SK-N-SH (cell line): ENCODE measurements at regions not wholly inside any gene's neighbourhood (a gene's known extent, or its start where the extent isn't known, plus 50 kb on each side); places are given as distances from the start of the nearest gene placed in this dataset.

Source experiments
- CTCF ChIA-PET: fragments of 300-600, 350-600 bp; formaldehyde crosslinking; extraction: SDS; loops from one replicate; lab custom pipeline; 2021; lab: Yijun Ruan, JAX
- POLR2A ChIA-PET: fragments of 350-600 bp; sonication (Branson Sonifier 250); formaldehyde crosslinking; extraction: SDS; loops from one replicate; lab custom pipeline; 2020; ENCODE audit warnings: antibody characterized with exemption, inconsistent platforms; lab: Yijun Ruan, JAX
- DNase-seq: peaks from one replicate; pipeline ENCODE4 v3.0.0; 2012
- H2AFZ ChIP-seq: fragments of 200-600 bp; sonication (generic); 2 replicates; pipeline ENCODE4 v1.8.1; 2016; ENCODE audit warnings: antibody characterized with exemption, mild to moderate bottlenecking, low read depth
- H3F3A ChIP-seq: fragments of 200-600 bp; sonication (generic); replicated peaks from 2 replicates; pipeline ENCODE3; 2016; ENCODE audit warnings: antibody characterized with exemption, mild to moderate bottlenecking; ENCODE audit not compliant: insufficient read depth
- H3K27ac ChIP-seq, 2 experiments: fragments of 200-500 bp in 1 of 2; fragments of 200-600 bp in 1 of 2; sonication (Bioruptor generic) in 1 of 2; sonication (generic), shearing (Covaris generic) in 1 of 2; 2 replicates each; pipeline versions ENCODE4 v1.5.1 to v1.6.1; 2014 to 2016; ENCODE audit warnings: low read depth in 2 of 2, inconsistent platforms in 1 of 2, low read length in 1 of 2, mild to moderate bottlenecking in 1 of 2, mixed read lengths in 1 of 2
- H3K27me3 ChIP-seq: fragments of 200-600 bp; sonication (generic), shearing (Covaris generic); 2 replicates; pipeline ENCODE4 v1.6.1; 2016; ENCODE audit warnings: mixed run types; ENCODE audit not compliant: insufficient read depth
- H3K36me3 ChIP-seq, 2 experiments: fragments of 200-500 bp in 1 of 2; fragments of 200-600 bp in 1 of 2; sonication (Bioruptor generic) in 1 of 2; sonication (generic) in 1 of 2; replicated peaks in 1 of 2; 2 replicates each; pipeline versions ENCODE3 to v1.5.1; 2014 to 2016; ENCODE audit warnings: low read length in 1 of 2, mild to moderate bottlenecking in 1 of 2; ENCODE audit not compliant: insufficient read depth in 2 of 2, control insufficient read depth in 1 of 2
- H3K4me1 ChIP-seq, 2 experiments: fragments of 200-500 bp in 1 of 2; fragments of 200-600 bp in 1 of 2; sonication (Bioruptor generic) in 1 of 2; sonication (generic), shearing (Covaris generic) in 1 of 2; 2 replicates each; pipeline versions ENCODE4 v1.5.1 to v1.6.1; 2014 to 2016; ENCODE audit warnings: low read depth in 1 of 2, low read length in 1 of 2, mixed run types in 1 of 2; ENCODE audit not compliant: insufficient read depth in 2 of 2, control insufficient read depth in 1 of 2
- H3K4me2 ChIP-seq: fragments of 200-600 bp; sonication (generic), shearing (Covaris generic); 2 replicates; pipeline ENCODE4 v1.6.1; 2017; ENCODE audit warnings: mixed run types
- H3K4me3 ChIP-seq, 2 experiments: fragments of 200-500 bp in 1 of 2; fragments of 200-600 bp in 1 of 2; sonication (Bioruptor generic) in 1 of 2; sonication (generic), shearing (Covaris generic) in 1 of 2; 2 replicates each; pipeline versions ENCODE4 v1.5.1 to v1.8.1; 2014 to 2016; ENCODE audit warnings: low read depth in 2 of 2, inconsistent platforms in 1 of 2, low read length in 1 of 2, mild to moderate bottlenecking in 1 of 2, mixed read lengths in 1 of 2, moderate library complexity in 1 of 2
- H3K79me2 ChIP-seq: fragments of 200-600 bp; sonication (generic); 2 replicates; pipeline ENCODE4 v1.8.1; 2017; ENCODE audit warnings: mild to moderate bottlenecking; ENCODE audit not compliant: insufficient read depth
- H3K9ac ChIP-seq: fragments of 200-600 bp; sonication (generic); 2 replicates; pipeline ENCODE4 v1.6.1; 2017; ENCODE audit warnings: mixed run types
- H3K9me2 ChIP-seq: fragments of 200-600 bp; sonication (generic); 2 replicates; pipeline ENCODE4 v1.6.1; 2017; ENCODE audit warnings: mixed run types
- H3K9me3 ChIP-seq: fragments of 200-600 bp; sonication (generic); 2 replicates; pipeline ENCODE4 v1.6.1; 2017; ENCODE audit warnings: mixed run types, mild to moderate bottlenecking, moderate library complexity
- H4K20me1 ChIP-seq: fragments of 200-600 bp; sonication (generic); 2 replicates; pipeline ENCODE4 v1.6.1; 2017; ENCODE audit warnings: mild to moderate bottlenecking, mixed run types; ENCODE audit not compliant: insufficient read depth
- CHD2 ChIP-seq: fragments of 150-350 bp; IDR thresholded peaks from 2 replicates; pipeline ENCODE4 v1.6.1; 2018; ENCODE audit warnings: low read length; ENCODE audit not compliant: partially characterized antibody
- EP300 ChIP-seq, 2 experiments: IDR thresholded peaks; 2 replicates each; pipeline versions ENCODE4 v1.4.0 to v1.6.1; 2012; ENCODE audit warnings: borderline replicate concordance in 1 of 2, low read depth in 1 of 2, low read length in 1 of 2
- EZH2phosphoT487 ChIP-seq: fragments of 200-600 bp; sonication (generic); IDR thresholded peaks from 2 replicates; pipeline ENCODE4 v1.6.1; 2017; ENCODE audit warnings: low read depth, mixed run types, mild to moderate bottlenecking, antibody characterized with exemption, moderate library complexity, borderline replicate concordance
- FOSL2 ChIP-seq: IDR thresholded peaks from 2 replicates; pipeline ENCODE4 v1.4.0; 2012; ENCODE audit warnings: low read depth, mild to moderate bottlenecking, moderate library complexity, borderline replicate concordance
- FOXJ3 ChIP-seq: sonication (generic); formaldehyde crosslinking; IDR thresholded peaks from 2 replicates; pipeline ENCODE4 v1.5.1; 2020; ENCODE audit warnings: mild to moderate bottlenecking, missing genetic modification reagents
- GATA2 ChIP-seq: sonication (generic); formaldehyde crosslinking; IDR thresholded peaks from 2 replicates; pipeline ENCODE4 v1.5.0; 2020; ENCODE audit warnings: mild to moderate bottlenecking, missing genetic modification reagents
- MEF2A ChIP-seq: IDR thresholded peaks from 2 replicates; pipeline ENCODE4 v1.4.0; 2012; ENCODE audit warnings: low read depth, borderline replicate concordance
- MXI1 ChIP-seq: IDR thresholded peaks from 2 replicates; pipeline ENCODE4 v1.6.1; 2012; ENCODE audit warnings: mild to moderate bottlenecking, low read depth, low read length, improper control_type of control experiment
- NRF1 ChIP-seq: IDR thresholded peaks from 2 replicates; pipeline ENCODE4 v1.6.1; 2012; ENCODE audit warnings: low read depth, mild to moderate bottlenecking, low read length
- POLR2AphosphoS5 ChIP-seq: IDR thresholded peaks from 2 replicates; pipeline ENCODE4 v1.6.1; 2012; ENCODE audit warnings: low read depth, low read length
- RAD21 ChIP-seq: IDR thresholded peaks from 2 replicates; pipeline ENCODE4 v1.6.1; 2012; ENCODE audit warnings: mild to moderate bottlenecking, low read length
- RCOR1 ChIP-seq: fragments of 150-350 bp; IDR thresholded peaks from 2 replicates; pipeline ENCODE4 v1.6.1; 2017; ENCODE audit warnings: antibody characterized with exemption, low read length
- REST ChIP-seq: IDR thresholded peaks from 2 replicates; pipeline ENCODE4 v1.6.1; 2012; ENCODE audit warnings: mild to moderate bottlenecking, low read depth, low read length, moderate library complexity
- RFX5 ChIP-seq: IDR thresholded peaks from 2 replicates; pipeline ENCODE4 v1.6.1; 2012; ENCODE audit warnings: mild to moderate bottlenecking, improper control_type of control experiment, low read length
- SMC3 ChIP-seq: IDR thresholded peaks from 2 replicates; pipeline ENCODE4 v1.6.1; 2012; ENCODE audit warnings: low read depth, low read length, improper control_type of control experiment
- TAF1 ChIP-seq: IDR thresholded peaks from 2 replicates; pipeline ENCODE4 v1.6.1; 2012; ENCODE audit warnings: low read depth, mild to moderate bottlenecking, low read length, moderate library complexity, borderline replicate concordance
- TCF12 ChIP-seq: IDR thresholded peaks from 2 replicates; pipeline ENCODE4 v1.4.0; 2012
- TEAD4 ChIP-seq: IDR thresholded peaks from 2 replicates; pipeline ENCODE4 v1.4.0; 2012; ENCODE audit warnings: mild to moderate bottlenecking, borderline replicate concordance; ENCODE audit not compliant: insufficient read depth
- WGBS: methylation state at CpG from one replicate; pipeline ENCODE4 v1.1.6; 2017; ENCODE audit warnings: low lambda C conversion rate; 5-methylcytosine and 5-hydroxymethylcytosine counted together
- TF ChIP-seq, protein P1 (sequence below): IDR thresholded peaks from 2 replicates; pipeline ENCODE4 v1.4.0; 2012; ENCODE audit warnings: low read depth, borderline replicate concordance

- ChIA-PET POLR2A (no interaction called here), CTCF (interaction anchor here (0.6 kb wide), 1 partner anchor 113 kb away, joined by 3 read pairs; no protein-coding TSS in a partner anchor)
- no peak for DNase-seq
- Histone ChIP-seq H3K79me2 (no peaks in the 10 kb centered on the region), H3K9me3 (no peaks in the 10 kb centered on the region), H3K4me3 (no peak overlapping the region), H3K9me2 (no peaks in the 10 kb centered on the region), H3K9ac (no peak overlapping the region), H3K4me1 (peaks cover 7 to 22% of the 10 kb centered on the region in 2 experiments), H4K20me1 (no peaks in the 10 kb centered on the region), H3F3A (peaks cover 17% of the 10 kb centered on the region), H3K4me2 (no peak overlapping the region), H3K27ac (peak overlapping the region in 1 of 2 experiments; percentile 96; a peak in 1 of 4 replicates), H3K36me3 (no peaks in the 10 kb centered on the region), H3K27me3 (no peaks in the 10 kb centered on the region), H2AFZ (no peak overlapping the region)
- TF ChIP-seq REST (no peak), EP300 (IDR thresholded peaks at IDR 0.05; ENCODE audit: borderline replicate concordance in 1 of 2, low read depth in 1 of 2, low read length in 1 of 2) (no peak), FOXJ3 (CRISPR knock-in tag) (no peak), MXI1 (no peak), RAD21 (no peak), CHD2 (no peak), EZH2phosphoT487 (no peak), NRF1 (no peak), POLR2AphosphoS5 (no peak), TAF1 (no peak)
- TF ChIP-seq, protein P1, sequence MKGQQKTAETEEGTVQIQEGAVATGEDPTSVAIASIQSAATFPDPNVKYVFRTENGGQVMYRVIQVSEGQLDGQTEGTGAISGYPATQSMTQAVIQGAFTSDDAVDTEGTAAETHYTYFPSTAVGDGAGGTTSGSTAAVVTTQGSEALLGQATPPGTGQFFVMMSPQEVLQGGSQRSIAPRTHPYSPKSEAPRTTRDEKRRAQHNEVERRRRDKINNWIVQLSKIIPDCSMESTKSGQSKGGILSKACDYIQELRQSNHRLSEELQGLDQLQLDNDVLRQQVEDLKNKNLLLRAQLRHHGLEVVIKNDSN: no peak
- 85% methylated on average over 3 of the region's 3 CpGs for WGBS
Observed at GRCh38 chr2:12817870-12818269, 101.1 kb downstream of the TRIB2 start.

DNA sequence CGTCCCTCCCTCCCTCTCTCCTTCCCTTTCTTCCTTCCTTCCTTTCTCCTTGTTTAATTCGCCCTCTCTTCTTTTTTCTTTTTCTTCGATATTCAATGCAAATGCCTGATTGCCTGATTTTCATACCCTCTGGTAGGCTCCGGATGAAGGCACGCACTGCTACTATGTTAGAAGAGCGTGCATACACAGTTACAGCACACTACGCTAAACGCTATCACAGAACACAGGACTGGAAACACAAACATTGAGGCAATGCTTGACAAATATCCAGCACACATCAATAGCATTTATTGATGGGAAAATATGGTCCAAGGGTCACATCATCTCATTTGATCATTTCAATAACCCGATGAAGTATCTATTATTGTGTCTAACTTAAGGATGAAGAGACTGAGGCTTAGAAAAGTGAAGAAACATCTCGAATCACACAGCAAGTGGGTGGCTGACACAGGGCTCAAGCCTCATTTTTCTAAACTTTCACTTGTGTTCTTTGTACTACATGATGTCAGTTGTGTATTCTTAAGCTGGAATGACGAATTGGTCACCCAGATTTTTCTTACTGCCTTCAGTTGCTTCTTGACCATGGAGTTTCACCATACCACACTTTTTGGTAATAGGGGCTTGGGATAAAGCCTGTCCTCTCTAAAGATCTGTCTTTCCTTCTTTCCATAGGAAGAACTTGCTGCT, 101.8 kb downstream of the TRIB2 start:
- peak overlapping the region; percentile 31; the same call in 1 of the 2 replicates for H3K9ac ChIP-seq
- CTCF ChIA-PET: interaction anchor here (0.6 to 1.2 kb wide), 3 partner anchors 15 to 112 kb away, joined by 3 read pairs; no protein-coding TSS in a partner anchor
- H3K4me2 ChIP-seq: peak overlapping the region; percentile 44; the same call in 1 of the 2 replicates
- no peaks in the 10 kb centered on the region for H3K9me2 ChIP-seq
- peaks cover 17% of the 10 kb centered on the region for H3F3A ChIP-seq
- peaks cover 7 to 22% of the 10 kb centered on the region in 2 experiments for H3K4me1 ChIP-seq
- no peaks in the 10 kb centered on the region for H4K20me1 ChIP-seq
- H3K27me3 ChIP-seq: no peaks in the 10 kb centered on the region
- peak overlapping the region; percentile 43 to 96; a peak in 3 of 4 replicates for H3K27ac ChIP-seq
- no peak overlapping the region for H3K4me3 ChIP-seq
- H3K36me3 ChIP-seq: no peaks in the 10 kb centered on the region
- H3K9me3 ChIP-seq: no peaks in the 10 kb centered on the region
- WGBS: 88% methylated on average over 11 of the region's 11 CpGs
- POLR2A ChIA-PET: no interaction called here
- H3K79me2 ChIP-seq: no peaks in the 10 kb centered on the region
- peak overlapping the region; percentile 35; the same call in 1 of the 2 replicates for H2AFZ ChIP-seq
- no peak for DNase-seq
- TF ChIP-seq SMC3 (no peak), RCOR1 (no peak), MEF2A (no peak), FOXJ3 (CRISPR knock-in tag) (no peak), TCF12 (no peak), RFX5 (no peak), TEAD4 (no peak), REST (no peak), GATA2 (CRISPR knock-in tag) (no peak), EZH2phosphoT487 (no peak), NRF1 (no peak), FOSL2 (no peak)
